GM12878 (cell line): ENCODE measurements at regions not wholly inside any gene's neighbourhood (a gene's known extent, or its start where the extent isn't known, plus 50 kb on each side); places are given as distances from the start of the nearest gene placed in this dataset.

Experiments used
- ATAC-seq: fragments of 200-7000 bp; cut with Tn5 transposase; 3 replicates; pipeline ENCODE4 v1.9.1; 2020; ENCODE audit warnings: mild to moderate bottlenecking, moderate library complexity
- BruUV-seq: library from RNA; stranded (reverse); fragments of 400-500 nt; replicated peaks from 2 replicates; lab custom pipeline; 2021; lab: Mats Ljungman, UMichigan
- CTCF ChIA-PET: fragments of 300-600 bp; sonication (Branson Sonifier 250); formaldehyde crosslinking; extraction: SDS; loops from one replicate; lab custom pipeline; 2021; ENCODE audit warnings: inconsistent platforms; lab: Yijun Ruan, JAX
- POLR2A ChIA-PET: fragments of 350-600 bp; formaldehyde crosslinking; extraction: SDS; loops from one replicate; lab custom pipeline; 2021; ENCODE audit warnings: inconsistent platforms; lab: Charles Lee
- RAD21 ChIA-PET: fragments of 300-600 bp; sonication (Branson Sonifier 250); formaldehyde crosslinking; loops from one replicate; lab custom pipeline; 2023; ENCODE audit warnings: antibody characterized with exemption; ENCODE audit not compliant: unreplicated experiment; lab: Charles Lee
- SMC1A ChIA-PET: fragments of 300-600 bp; sonication (Branson Sonifier 250); formaldehyde crosslinking; loops from one replicate; lab custom pipeline; 2023; ENCODE audit not compliant: unreplicated experiment, uncharacterized antibody; lab: Charles Lee
- DNase-seq: peaks from one replicate; pipeline ENCODE4 v3.0.0-alpha.2; 2011; ENCODE audit warnings: low read depth, low spot score
- FAIRE-seq: peaks from 3 replicates; lab custom pipeline; 2011; peaks lifted over from hg19 to GRCh38; lab: Jason Lieb, UNC
- H2AFZ ChIP-seq: 2 replicates; pipeline ENCODE4 v1.6.0; 2011; ENCODE audit warnings: low read depth, low read length, control low read depth; ENCODE audit not compliant: control insufficient read depth
- H3K27ac ChIP-seq: 2 replicates; pipeline ENCODE4 v1.5.1; 2011; ENCODE audit warnings: control low read depth; ENCODE audit not compliant: control insufficient read depth, insufficient read depth
- H3K27me3 ChIP-seq, 2 experiments: replicated peaks in 1 of 2; 2 replicates each; pipeline versions ENCODE4 v1.6.0 to v1.6.1; 2011; ENCODE audit warnings: low read length in 1 of 2; ENCODE audit not compliant: control insufficient read depth in 2 of 2, insufficient read depth in 2 of 2
- H3K36me3 ChIP-seq, 2 experiments: 2 replicates each; pipeline ENCODE4 v1.5.1; 2011; ENCODE audit warnings: low read length in 1 of 2; ENCODE audit not compliant: control insufficient read depth in 2 of 2, insufficient read depth in 2 of 2
- H3K4me1 ChIP-seq: 2 replicates; pipeline ENCODE4 v1.6.1; 2011; ENCODE audit warnings: mild to moderate bottlenecking, low read length, moderate library complexity, mixed read lengths; ENCODE audit not compliant: control insufficient read depth, insufficient read depth
- H3K4me2 ChIP-seq: 2 replicates; pipeline ENCODE4 v1.6.0; 2011; ENCODE audit warnings: control low read depth; ENCODE audit not compliant: control insufficient read depth, insufficient read depth
- H3K4me3 ChIP-seq: fragments of 200-600 bp; sonication (generic); 2 replicates; pipeline ENCODE4 v1.5.1; 2016
- H3K79me2 ChIP-seq: 2 replicates; pipeline ENCODE4 v1.6.0; 2011; ENCODE audit warnings: low read length; ENCODE audit not compliant: control insufficient read depth, insufficient read depth
- H3K9ac ChIP-seq: 2 replicates; pipeline ENCODE4 v1.8.0; 2011; ENCODE audit warnings: low read length, control low read depth, mixed read lengths; ENCODE audit not compliant: control insufficient read depth, insufficient read depth
- H3K9me3 ChIP-seq: replicated peaks from 3 replicates; pipeline ENCODE4 v1.5.1; 2011; ENCODE audit warnings: mild to moderate bottlenecking, low read length; ENCODE audit not compliant: control insufficient read depth, insufficient read depth
- H4K20me1 ChIP-seq: 2 replicates; pipeline ENCODE4 v1.6.0; 2011; ENCODE audit not compliant: control insufficient read depth, insufficient read depth
- CHD2 ChIP-seq: IDR thresholded peaks from 2 replicates; pipeline ENCODE4 v1.6.1; 2011; ENCODE audit warnings: low read depth, low read length, improper control_type of control experiment, borderline replicate concordance
- FOXK2 ChIP-seq: fragments of 450-650 bp; IDR thresholded peaks from 2 replicates; pipeline ENCODE4 v1.6.1; 2017; ENCODE audit warnings: mild to moderate bottlenecking, moderate library complexity
- IRF4 ChIP-seq: IDR thresholded peaks from 2 replicates; pipeline ENCODE4 v1.6.1; 2011; ENCODE audit warnings: low read depth, low read length
- JUNB ChIP-seq: IDR thresholded peaks from 2 replicates; pipeline ENCODE4 v1.6.1; 2016; ENCODE audit warnings: antibody characterized with exemption, mild to moderate bottlenecking
- NR2F1 ChIP-seq: fragments of 450-650 bp; conservative IDR thresholded peaks from 2 replicates; pipeline ENCODE4 v1.6.1; 2017; ENCODE audit warnings: mild to moderate bottlenecking
- POLR2A ChIP-seq: IDR thresholded peaks from 2 replicates; pipeline ENCODE4 v1.6.1; 2011; ENCODE audit warnings: low read depth, mild to moderate bottlenecking, low read length
- POLR2AphosphoS5 ChIP-seq: IDR thresholded peaks from 2 replicates; pipeline ENCODE4 v1.6.1; 2011; ENCODE audit warnings: mild to moderate bottlenecking, low read length, inconsistent platforms
- RBBP5 ChIP-seq: fragments of 200-600 bp; sonication (generic); conservative IDR thresholded peaks from 2 replicates; pipeline ENCODE4 v1.6.1; 2016
- TCF7 ChIP-seq: IDR thresholded peaks from 2 replicates; pipeline ENCODE4 v1.6.1; 2014; ENCODE audit warnings: antibody characterized with exemption, borderline replicate concordance
- WGBS: methylation state at CpG from one replicate; pipeline ENCODE4 v1.1.6; 2016; ENCODE audit warnings: low lambda C conversion rate; ENCODE audit not compliant: insufficient replicate concordance, insufficient coverage; ENCODE audit errors: missing lambda C conversion rate; 5-methylcytosine and 5-hydroxymethylcytosine counted together
- in situ Hi-C: fragments of 300-500 bp; cut with MboI; formaldehyde crosslinking; loops from 9 replicates; pipeline ENCODE4 v1.14.3; 2018; ENCODE audit warnings: mixed read lengths
- intact Hi-C: fragments of 100-400 bp; cut with micrococcal nuclease; formaldehyde crosslinking; loops from one replicate; pipeline ENCODE4 v1.14.2; 2022; ENCODE audit not compliant: unreplicated experiment
- TF ChIP-seq, protein P1 (sequence below): fragments of 450-650 bp; IDR thresholded peaks from 2 replicates; pipeline ENCODE4 v1.6.1; 2016; ENCODE audit warnings: mild to moderate bottlenecking, moderate library complexity, borderline replicate concordance
- TF ChIP-seq, protein P2 (sequence below): IDR thresholded peaks from 2 replicates; pipeline ENCODE4 v1.6.1; 2011; ENCODE audit warnings: mild to moderate bottlenecking, low read depth, low read length, moderate library complexity; ENCODE audit not compliant: insufficient replicate concordance
- TF ChIP-seq, protein P3 (sequence below): fragments of 450-650 bp; IDR thresholded peaks from 2 replicates; pipeline ENCODE4 v1.6.1; 2018; ENCODE audit warnings: borderline replicate concordance, mild to moderate bottlenecking; ENCODE audit not compliant: partially characterized antibody

DNA sequence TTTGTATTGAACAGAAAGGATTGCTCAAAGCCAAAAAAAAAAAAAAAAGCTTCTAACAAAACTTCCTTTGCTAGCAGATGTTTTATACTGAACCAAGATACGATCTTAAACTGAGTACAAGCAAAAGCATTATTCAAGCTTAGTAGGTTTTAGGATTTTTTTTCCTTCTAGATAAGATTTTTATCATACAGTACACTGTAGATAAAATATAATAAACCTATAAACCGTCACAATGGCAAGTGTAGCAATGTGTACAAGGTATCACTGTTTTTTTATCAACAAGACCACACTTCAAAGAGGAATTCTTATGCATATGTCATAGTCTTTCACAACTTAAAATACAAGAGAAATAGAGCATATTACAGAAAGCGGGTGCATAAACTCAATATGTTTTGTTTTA lies 56.5 kb upstream of the TRPM3 start:
- Histone ChIP-seq H3K79me2 (no peaks in the 10 kb centered on the region), H3K4me3 (no peak overlapping the region), H3K27ac (no peak overlapping the region), H2AFZ (no peak overlapping the region), H3K9me3 (no peaks in the 10 kb centered on the region), H3K9ac (no peak overlapping the region), H4K20me1 (no peaks in the 10 kb centered on the region), H3K36me3 (no peaks in the 10 kb centered on the region), H3K27me3 (no peaks in the 10 kb centered on the region), H3K4me2 (no peak overlapping the region), H3K4me1 (no peaks in the 10 kb centered on the region)
- SMC1A ChIA-PET = interaction anchor here (0.6 kb wide), 1 partner anchor 664 kb away, joined by 3 read pairs; no protein-coding TSS in a partner anchor
- CTCF ChIA-PET = interaction anchor here (0.7 kb wide), 1 partner anchor 314 kb away, joined by 4 read pairs; no protein-coding TSS in a partner anchor
- DNase-seq (no peak), FAIRE-seq (no peak), ATAC-seq (no peak)
- intact Hi-C loops (no loop called here), in situ Hi-C loops (no loop called here)
- no TSS peak for BruUV-seq
- POLR2A ChIA-PET = no interaction called here
- TF ChIP-seq POLR2A (no peak), POLR2AphosphoS5 (no peak), FOXK2 (no peak)
- RAD21 ChIA-PET = no interaction called here
- 14% methylated on average over 3 of the region's 3 CpGs for WGBS

DNA sequence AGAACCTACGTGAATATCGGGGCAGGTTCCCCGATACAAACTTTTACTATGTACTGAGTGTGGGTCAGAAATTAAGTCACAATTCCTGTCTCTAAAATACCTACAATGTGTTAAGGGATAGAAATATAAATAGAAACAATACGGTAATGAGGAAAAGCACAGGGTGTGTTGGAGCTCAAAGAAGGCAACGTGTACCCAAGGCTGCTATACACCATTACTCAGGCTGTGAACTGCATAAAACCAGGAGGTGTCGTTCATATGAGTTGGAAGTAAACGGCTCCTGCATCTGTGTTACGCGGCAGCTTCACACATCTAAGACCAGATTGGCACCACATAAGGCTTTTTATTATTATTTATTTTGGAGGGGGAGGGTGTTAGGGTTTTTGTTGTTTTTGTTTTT lies 50.1 kb upstream of the TRPM3 start:
- no TSS peak for BruUV-seq
- POLR2A ChIA-PET = no interaction called here
- Histone ChIP-seq H3K36me3 (no peaks in the 10 kb centered on the region), H3K9ac (no peak overlapping the region), H2AFZ (no peak overlapping the region), H3K4me2 (no peak overlapping the region), H4K20me1 (no peaks in the 10 kb centered on the region), H3K4me1 (no peaks in the 10 kb centered on the region), H3K4me3 (no peak overlapping the region), H3K27ac (no peak overlapping the region), H3K79me2 (no peaks in the 10 kb centered on the region), H3K9me3 (no peaks in the 10 kb centered on the region), H3K27me3 (no peaks in the 10 kb centered on the region)
- RAD21 ChIA-PET = no interaction called here
- SMC1A ChIA-PET = no interaction called here
- 55% methylated on average over 9 of the region's 9 CpGs for WGBS
- no peak for ATAC-seq
- intact Hi-C loops = no loop called here
- CTCF ChIA-PET = interaction anchor here (1.1 kb wide), 1 partner anchor 14 kb away, joined by 3 read pairs; no protein-coding TSS in a partner anchor
- FAIRE-seq = no peak
- DNase-seq = no peak
- in situ Hi-C loops = no loop called here
- TF ChIP-seq, protein P1, sequence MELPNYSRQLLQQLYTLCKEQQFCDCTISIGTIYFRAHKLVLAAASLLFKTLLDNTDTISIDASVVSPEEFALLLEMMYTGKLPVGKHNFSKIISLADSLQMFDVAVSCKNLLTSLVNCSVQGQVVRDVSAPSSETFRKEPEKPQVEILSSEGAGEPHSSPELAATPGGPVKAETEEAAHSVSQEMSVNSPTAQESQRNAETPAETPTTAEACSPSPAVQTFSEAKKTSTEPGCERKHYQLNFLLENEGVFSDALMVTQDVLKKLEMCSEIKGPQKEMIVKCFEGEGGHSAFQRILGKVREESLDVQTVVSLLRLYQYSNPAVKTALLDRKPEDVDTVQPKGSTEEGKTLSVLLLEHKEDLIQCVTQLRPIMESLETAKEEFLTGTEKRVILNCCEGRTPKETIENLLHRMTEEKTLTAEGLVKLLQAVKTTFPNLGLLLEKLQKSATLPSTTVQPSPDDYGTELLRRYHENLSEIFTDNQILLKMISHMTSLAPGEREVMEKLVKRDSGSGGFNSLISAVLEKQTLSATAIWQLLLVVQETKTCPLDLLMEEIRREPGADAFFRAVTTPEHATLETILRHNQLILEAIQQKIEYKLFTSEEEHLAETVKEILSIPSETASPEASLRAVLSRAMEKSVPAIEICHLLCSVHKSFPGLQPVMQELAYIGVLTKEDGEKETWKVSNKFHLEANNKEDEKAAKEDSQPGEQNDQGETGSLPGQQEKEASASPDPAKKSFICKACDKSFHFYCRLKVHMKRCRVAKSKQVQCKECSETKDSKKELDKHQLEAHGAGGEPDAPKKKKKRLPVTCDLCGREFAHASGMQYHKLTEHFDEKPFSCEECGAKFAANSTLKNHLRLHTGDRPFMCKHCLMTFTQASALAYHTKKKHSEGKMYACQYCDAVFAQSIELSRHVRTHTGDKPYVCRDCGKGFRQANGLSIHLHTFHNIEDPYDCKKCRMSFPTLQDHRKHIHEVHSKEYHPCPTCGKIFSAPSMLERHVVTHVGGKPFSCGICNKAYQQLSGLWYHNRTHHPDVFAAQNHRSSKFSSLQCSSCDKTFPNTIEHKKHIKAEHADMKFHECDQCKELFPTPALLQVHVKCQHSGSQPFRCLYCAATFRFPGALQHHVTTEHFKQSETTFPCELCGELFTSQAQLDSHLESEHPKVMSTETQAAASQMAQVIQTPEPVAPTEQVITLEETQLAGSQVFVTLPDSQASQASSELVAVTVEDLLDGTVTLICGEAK = no peak
- TF ChIP-seq JUNB (no peak), NR2F1 (no peak), IRF4 (no peak), TCF7 (no peak), CHD2 (no peak), RBBP5 (no peak)
- TF ChIP-seq, protein P2, sequence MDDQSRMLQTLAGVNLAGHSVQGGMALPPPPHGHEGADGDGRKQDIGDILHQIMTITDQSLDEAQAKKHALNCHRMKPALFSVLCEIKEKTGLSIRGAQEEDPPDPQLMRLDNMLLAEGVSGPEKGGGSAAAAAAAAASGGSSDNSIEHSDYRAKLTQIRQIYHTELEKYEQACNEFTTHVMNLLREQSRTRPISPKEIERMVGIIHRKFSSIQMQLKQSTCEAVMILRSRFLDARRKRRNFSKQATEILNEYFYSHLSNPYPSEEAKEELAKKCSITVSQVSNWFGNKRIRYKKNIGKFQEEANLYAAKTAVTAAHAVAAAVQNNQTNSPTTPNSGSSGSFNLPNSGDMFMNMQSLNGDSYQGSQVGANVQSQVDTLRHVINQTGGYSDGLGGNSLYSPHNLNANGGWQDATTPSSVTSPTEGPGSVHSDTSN = no peak
- TF ChIP-seq, protein P3, sequence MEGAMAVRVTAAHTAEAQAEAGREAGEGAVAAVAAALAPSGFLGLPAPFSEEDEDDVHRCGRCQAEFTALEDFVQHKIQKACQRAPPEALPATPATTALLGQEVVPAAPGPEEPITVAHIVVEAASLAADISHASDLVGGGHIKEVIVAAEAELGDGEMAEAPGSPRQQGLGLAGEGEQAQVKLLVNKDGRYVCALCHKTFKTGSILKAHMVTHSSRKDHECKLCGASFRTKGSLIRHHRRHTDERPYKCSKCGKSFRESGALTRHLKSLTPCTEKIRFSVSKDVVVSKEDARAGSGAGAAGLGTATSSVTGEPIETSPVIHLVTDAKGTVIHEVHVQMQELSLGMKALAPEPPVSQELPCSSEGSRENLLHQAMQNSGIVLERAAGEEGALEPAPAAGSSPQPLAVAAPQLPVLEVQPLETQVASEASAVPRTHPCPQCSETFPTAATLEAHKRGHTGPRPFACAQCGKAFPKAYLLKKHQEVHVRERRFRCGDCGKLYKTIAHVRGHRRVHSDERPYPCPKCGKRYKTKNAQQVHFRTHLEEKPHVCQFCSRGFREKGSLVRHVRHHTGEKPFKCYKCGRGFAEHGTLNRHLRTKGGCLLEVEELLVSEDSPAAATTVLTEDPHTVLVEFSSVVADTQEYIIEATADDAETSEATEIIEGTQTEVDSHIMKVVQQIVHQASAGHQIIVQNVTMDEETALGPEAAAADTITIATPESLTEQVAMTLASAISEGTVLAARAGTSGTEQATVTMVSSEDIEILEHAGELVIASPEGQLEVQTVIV = no peak
